Endodermal cell (in vitro differentiated cells): ENCODE measurements at regions not wholly inside any gene's neighbourhood (a gene's known extent, or its start where the extent isn't known, plus 50 kb on each side); places are given as distances from the start of the nearest gene placed in this dataset.

Source experiments
- DNase-seq: peaks from one replicate; pipeline ENCODE4 v3.0.0-alpha.2; 2017
- H3K27ac ChIP-seq: 2 replicates; pipeline ENCODE4 v1.5.1; 2013; ENCODE audit warnings: mild to moderate bottlenecking, low read depth, low read length, moderate library complexity
- H3K27me3 ChIP-seq: 2 replicates; pipeline ENCODE4 v1.6.1; 2013; ENCODE audit warnings: mild to moderate bottlenecking, low read length, moderate library complexity; ENCODE audit not compliant: insufficient read depth, control insufficient read depth, poor library complexity, severe bottlenecking
- H3K36me3 ChIP-seq: 2 replicates; pipeline ENCODE4 v1.7.0; 2013; ENCODE audit warnings: mild to moderate bottlenecking, low read length, moderate library complexity; ENCODE audit not compliant: control insufficient read depth, insufficient read depth
- H3K4me1 ChIP-seq: one replicate; pipeline ENCODE4 v1.7.0; 2013; ENCODE audit warnings: low read length; ENCODE audit not compliant: control insufficient read depth, insufficient read depth
- H3K4me3 ChIP-seq: 2 replicates; pipeline ENCODE4 v1.5.1; 2013; ENCODE audit warnings: mild to moderate bottlenecking, low read length, moderate library complexity
- H3K9ac ChIP-seq: 2 replicates; pipeline ENCODE4 v1.6.1; 2013; ENCODE audit warnings: mild to moderate bottlenecking, low read length, moderate library complexity; ENCODE audit not compliant: poor library complexity, severe bottlenecking; ENCODE audit errors: extremely low read depth
- H3K9me3 ChIP-seq: 2 replicates; pipeline ENCODE4 v1.6.1; 2013; ENCODE audit warnings: mild to moderate bottlenecking, low read length, moderate library complexity; ENCODE audit not compliant: control insufficient read depth
- H3K27ac Mint-ChIP-seq: 2 replicates; pipeline ENCODE4 v1.8.0; 2020; ENCODE audit warnings: mixed read lengths
- H3K27me3 Mint-ChIP-seq: 2 replicates; pipeline ENCODE4 v1.8.0; 2021; ENCODE audit warnings: mild to moderate bottlenecking, mixed read lengths; ENCODE audit not compliant: insufficient read depth
- H3K36me3 Mint-ChIP-seq: 2 replicates; pipeline ENCODE4 v1.8.0; 2020; ENCODE audit warnings: low read depth, mixed read lengths
- H3K4me1 Mint-ChIP-seq: 2 replicates; pipeline ENCODE4 v1.8.0; 2020; ENCODE audit warnings: mixed read lengths
- H3K4me3 Mint-ChIP-seq: 2 replicates; pipeline ENCODE4 v1.8.0; 2020; ENCODE audit warnings: mild to moderate bottlenecking, moderate library complexity, mixed read lengths
- H3K9me3 Mint-ChIP-seq: 2 replicates; pipeline ENCODE4 v1.8.0; 2020; ENCODE audit warnings: mild to moderate bottlenecking, mixed read lengths
- WGBS, 2 experiments: methylation state at CpG; one replicate each; pipeline versions ENCODE4 v1.1.5 to v1.1.7; 2013; ENCODE audit warnings: missing lambda C conversion rate in 2 of 2, mixed read lengths in 1 of 2; ENCODE audit not compliant: insufficient coverage in 1 of 2, insufficient read length in 1 of 2; 5-methylcytosine and 5-hydroxymethylcytosine counted together
- TF ChIP-seq, protein P1 (sequence below): fragments of 200-600 bp; sonication (generic); conservative IDR thresholded peaks from 2 replicates; pipeline ENCODE4 v1.5.0; 2021; ENCODE audit warnings: antibody characterized with exemption, mild to moderate bottlenecking

GRCh38 chr12:23005387-23005786, 380.4 kb downstream of the ETNK1 start:
- Histone ChIP-seq H3K4me3 (no peak overlapping the region), H3K4me1 (no peaks in the 10 kb centered on the region), H3K36me3 (peaks cover 77% of the 10 kb centered on the region), H3K27ac (no peak overlapping the region), H3K27me3 (no peaks in the 10 kb centered on the region), H3K9ac (no peak overlapping the region), H3K9me3 (peaks cover 6% of the 10 kb centered on the region)
- H3K4me3 Mint-ChIP-seq, result no peak overlapping the region
- H3K27me3 Mint-ChIP-seq, result no peaks in the 10 kb centered on the region
- WGBS, 2 experiments, result 88 to 100% methylated on average over 1 of the region's 2 CpGs
- H3K4me1 Mint-ChIP-seq, result peaks cover 21% of the 10 kb centered on the region
- DNase-seq, result no peak
- peaks cover 3% of the 10 kb centered on the region for H3K9me3 Mint-ChIP-seq
- H3K27ac Mint-ChIP-seq, result no peak overlapping the region
- TF ChIP-seq, protein P1, sequence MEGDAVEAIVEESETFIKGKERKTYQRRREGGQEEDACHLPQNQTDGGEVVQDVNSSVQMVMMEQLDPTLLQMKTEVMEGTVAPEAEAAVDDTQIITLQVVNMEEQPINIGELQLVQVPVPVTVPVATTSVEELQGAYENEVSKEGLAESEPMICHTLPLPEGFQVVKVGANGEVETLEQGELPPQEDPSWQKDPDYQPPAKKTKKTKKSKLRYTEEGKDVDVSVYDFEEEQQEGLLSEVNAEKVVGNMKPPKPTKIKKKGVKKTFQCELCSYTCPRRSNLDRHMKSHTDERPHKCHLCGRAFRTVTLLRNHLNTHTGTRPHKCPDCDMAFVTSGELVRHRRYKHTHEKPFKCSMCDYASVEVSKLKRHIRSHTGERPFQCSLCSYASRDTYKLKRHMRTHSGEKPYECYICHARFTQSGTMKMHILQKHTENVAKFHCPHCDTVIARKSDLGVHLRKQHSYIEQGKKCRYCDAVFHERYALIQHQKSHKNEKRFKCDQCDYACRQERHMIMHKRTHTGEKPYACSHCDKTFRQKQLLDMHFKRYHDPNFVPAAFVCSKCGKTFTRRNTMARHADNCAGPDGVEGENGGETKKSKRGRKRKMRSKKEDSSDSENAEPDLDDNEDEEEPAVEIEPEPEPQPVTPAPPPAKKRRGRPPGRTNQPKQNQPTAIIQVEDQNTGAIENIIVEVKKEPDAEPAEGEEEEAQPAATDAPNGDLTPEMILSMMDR, result no peak
- H3K36me3 Mint-ChIP-seq, result peaks cover 72% of the 10 kb centered on the region

- H3K27ac Mint-ChIP-seq, result no peak overlapping the region
- WGBS, 2 experiments, result 40 to 91% methylated on average over 1 to 2 of the region's 2 CpGs
- H3K36me3 ChIP-seq, result peaks cover 87% of the 10 kb centered on the region
- H3K36me3 Mint-ChIP-seq, result peaks cover 78% of the 10 kb centered on the region
- TF ChIP-seq, protein P1, result no peak
- H3K4me3 ChIP-seq, result no peak overlapping the region
- no peaks in the 10 kb centered on the region for H3K4me1 ChIP-seq
- H3K27me3 ChIP-seq, result no peaks in the 10 kb centered on the region
- H3K27me3 Mint-ChIP-seq, result no peaks in the 10 kb centered on the region
- H3K9ac ChIP-seq, result no peak overlapping the region
- H3K9me3 Mint-ChIP-seq, result peaks cover 3% of the 10 kb centered on the region
- H3K4me3 Mint-ChIP-seq, result no peak overlapping the region
- H3K27ac ChIP-seq, result peak overlapping the region; percentile 71
- peaks cover 20% of the 10 kb centered on the region for H3K4me1 Mint-ChIP-seq
- peaks cover 6% of the 10 kb centered on the region for H3K9me3 ChIP-seq
- no peak for DNase-seq
Observed at GRCh38 chr12:23006413-23006812, 381.4 kb downstream of the ETNK1 start.

DNA sequence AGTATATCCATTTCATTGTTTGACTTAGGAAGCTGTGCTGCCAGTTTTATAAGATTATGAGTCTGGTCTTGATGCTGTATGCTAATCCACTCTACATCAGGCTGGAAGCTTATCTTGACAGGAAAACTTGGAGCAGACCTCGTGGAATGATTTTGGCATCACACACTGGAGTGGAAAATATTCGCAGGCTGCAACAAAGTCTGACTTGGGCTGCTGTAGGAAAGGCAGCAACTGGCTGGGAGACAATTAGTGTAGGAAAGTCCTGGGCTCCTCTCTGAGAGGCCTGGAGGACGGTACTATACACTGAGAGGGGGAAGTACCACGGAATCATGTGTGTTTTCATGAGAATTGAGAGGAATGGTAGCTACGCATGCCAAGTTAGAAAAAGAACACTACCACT, 383.7 kb downstream of the ETNK1 start:
- Histone ChIP-seq H3K27me3 (no peaks in the 10 kb centered on the region), H3K36me3 (peaks cover 70% of the 10 kb centered on the region), H3K4me3 (no peak overlapping the region), H3K9me3 (peaks cover 6% of the 10 kb centered on the region), H3K9ac (no peak overlapping the region), H3K27ac (no peak overlapping the region), H3K4me1 (no peaks in the 10 kb centered on the region)
- peaks cover 6% of the 10 kb centered on the region for H3K9me3 Mint-ChIP-seq
- peaks cover 85% of the 10 kb centered on the region for H3K36me3 Mint-ChIP-seq
- no peak for DNase-seq
- no peak overlapping the region for H3K27ac Mint-ChIP-seq
- no peak overlapping the region for H3K4me3 Mint-ChIP-seq
- H3K4me1 Mint-ChIP-seq, result peaks cover 6% of the 10 kb centered on the region
- WGBS, 2 experiments, result 88 to 89% methylated on average over 4 to 5 of the region's 5 CpGs
- TF ChIP-seq, protein P1, result no peak
- no peaks in the 10 kb centered on the region for H3K27me3 Mint-ChIP-seq
